NCI-H2081 treated with DMSO at 0.1 percent for 48 hours (cell line): ENCODE measurements at regions not wholly inside any gene's neighbourhood (a gene's known extent, or its start where the extent isn't known, plus 50 kb on each side); places are given as distances from the start of the nearest gene placed in this dataset.
A peak's percentile ranks its signal among the peaks of the same experiment; 100 is the strongest.
"Not testable (repeated sequence)": the region's sequence is repeated elsewhere in the genome, so short reads cannot be mapped to it uniquely, and the experiment has no call there.

ENCODE experiments used
- DNase-seq: peaks from one replicate; lab custom pipeline; 2025; lab: John Stamatoyannopoulos, UW

DNA sequence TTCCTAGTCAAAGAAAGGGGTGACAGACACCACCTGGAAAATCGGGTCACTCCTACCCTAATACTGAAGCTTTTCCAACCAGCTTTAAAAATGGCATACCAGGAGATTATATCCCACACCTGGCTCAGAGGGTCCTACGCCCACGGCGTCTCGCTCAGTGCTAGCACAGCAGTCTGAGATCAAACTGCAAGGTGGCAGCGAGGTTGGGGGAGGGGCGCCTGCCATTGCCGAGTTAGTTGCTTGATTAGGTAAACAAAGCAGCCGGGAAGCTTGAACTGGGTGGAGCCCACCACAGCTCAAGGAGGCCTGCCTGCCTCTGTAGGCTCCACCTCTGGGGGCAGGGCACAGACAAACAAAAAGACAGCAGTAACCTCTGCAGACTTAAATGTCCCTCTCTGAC, 127.1 kb downstream of the NXPE2 start:
- not testable (repeated sequence) for DNase-seq

DNA sequence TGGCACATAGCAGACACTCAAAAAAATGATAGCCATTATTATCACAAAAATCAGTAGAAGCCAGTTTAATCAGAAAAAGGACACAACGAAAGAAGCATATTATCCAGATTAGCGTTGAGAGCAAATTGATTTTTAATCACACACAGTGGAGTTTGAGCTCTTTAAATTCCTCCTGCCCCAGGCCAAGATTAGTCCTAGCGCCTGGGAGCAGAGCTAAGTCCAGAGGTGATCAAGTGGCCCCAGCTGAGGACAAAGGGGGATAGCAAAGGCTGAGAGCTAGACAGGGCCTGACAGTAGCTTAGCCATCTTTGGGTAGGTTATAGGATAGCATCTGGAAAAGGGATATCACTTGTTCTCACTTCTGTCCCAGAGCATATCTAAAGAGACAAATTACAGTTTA, 133.6 kb downstream of the NXPE2 start:
- no peak for DNase-seq

DNA sequence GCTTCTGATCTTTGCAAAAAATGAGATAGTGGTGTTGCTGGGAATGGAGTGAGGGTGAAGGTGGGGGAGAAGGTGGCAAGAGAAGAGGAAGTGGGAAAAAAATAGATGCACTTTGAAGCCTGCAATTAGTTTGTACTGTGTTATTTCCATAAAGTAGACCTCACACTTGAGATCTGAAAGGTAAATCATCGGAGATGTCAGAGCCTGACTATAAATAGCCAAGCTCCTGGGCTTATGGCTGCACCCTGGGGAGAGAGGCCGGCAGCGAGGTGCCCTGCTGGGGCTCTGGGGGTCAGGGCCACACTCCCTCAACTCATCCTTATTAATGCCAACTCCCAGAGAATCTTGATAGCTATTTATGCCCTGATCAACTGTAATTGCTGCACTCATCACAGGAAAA, 134.4 kb downstream of the NXPE2 start:
- no peak for DNase-seq

DNA sequence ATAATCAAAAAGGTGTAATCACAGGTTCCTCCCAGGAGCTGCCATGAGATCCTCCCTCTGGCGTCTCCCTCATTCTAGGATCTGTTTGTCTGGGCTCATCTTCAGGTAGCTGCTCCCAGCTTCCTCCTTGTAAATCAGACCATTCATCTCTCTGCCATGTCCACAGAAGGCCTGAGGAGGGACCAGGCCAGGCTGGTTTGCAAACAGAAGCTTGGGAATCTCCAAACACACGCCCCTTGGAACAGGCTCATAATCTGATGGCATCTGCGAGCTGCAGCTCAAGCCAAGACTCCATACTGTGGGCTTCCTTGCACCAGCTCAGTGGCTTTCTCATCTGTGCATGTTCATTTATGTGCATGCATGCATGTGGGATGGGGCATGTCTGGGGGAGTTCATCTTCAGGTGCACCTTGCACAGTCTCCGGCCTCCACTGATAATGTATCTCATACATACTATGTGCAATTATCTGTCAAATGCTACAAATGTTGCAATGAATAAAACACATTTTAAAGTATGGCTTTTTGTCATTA, 134.9 kb downstream of the NXPE2 start:
- no peak for DNase-seq

DNA sequence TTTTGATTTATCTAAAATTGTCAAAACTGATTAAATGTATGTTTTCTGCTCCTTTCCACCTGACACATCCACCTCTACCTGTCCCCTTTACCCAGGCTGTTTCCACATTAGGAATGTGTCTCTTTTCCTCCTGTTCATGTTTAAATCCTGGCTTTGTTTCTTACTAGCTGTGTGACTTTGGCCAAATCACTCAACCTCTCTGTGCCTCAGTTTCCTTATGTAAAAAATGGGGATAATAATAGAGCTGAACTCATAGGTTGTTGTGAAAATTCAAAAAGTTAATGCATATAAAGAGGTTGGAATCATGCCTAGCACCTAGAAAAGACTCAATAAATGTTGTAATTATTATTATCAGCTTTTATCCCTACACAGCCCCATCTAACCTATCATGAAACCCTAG, 136.8 kb downstream of the NXPE2 start:
- DNase-seq: no peak

DNA sequence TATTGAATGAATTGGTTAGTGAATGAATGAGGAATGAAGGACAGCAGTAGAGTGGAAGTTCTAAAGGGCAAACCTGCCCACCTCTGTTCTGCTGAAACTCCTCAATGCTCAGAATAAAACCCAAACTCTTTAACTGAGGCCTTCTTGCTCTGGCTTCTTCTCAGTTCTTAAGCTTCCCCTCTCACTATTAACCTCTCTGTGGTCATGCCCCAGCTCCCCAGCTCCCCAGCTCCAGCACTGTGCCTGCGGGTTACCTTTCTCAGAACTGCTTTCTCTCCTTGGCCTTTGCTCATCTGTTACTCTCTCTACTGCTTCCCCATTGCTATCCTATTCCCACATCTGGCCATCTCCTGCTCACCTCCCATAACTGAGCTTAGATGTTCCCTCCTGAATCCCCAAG, 137.4 kb downstream of the NXPE2 start:
- no peak for DNase-seq

DNA sequence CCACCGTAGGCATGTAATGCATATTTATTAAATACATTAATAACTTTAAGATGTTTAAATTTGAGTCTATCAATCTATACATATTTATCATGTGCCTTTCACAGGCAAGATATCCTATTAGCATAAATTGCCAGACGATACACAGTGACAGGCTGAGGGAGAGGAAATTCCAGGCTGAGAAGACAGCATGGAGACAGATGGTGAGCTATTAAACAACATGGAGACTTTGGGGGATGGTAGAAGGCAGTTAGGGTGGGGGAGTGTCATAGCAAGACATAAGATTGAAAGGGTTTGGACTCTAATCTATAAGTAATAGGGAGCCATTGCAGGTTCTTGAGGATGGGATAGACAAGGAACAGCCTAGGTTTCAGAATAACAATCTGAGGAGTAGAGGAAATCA, 138.5 kb downstream of the NXPE2 start:
- no peak for DNase-seq

DNA sequence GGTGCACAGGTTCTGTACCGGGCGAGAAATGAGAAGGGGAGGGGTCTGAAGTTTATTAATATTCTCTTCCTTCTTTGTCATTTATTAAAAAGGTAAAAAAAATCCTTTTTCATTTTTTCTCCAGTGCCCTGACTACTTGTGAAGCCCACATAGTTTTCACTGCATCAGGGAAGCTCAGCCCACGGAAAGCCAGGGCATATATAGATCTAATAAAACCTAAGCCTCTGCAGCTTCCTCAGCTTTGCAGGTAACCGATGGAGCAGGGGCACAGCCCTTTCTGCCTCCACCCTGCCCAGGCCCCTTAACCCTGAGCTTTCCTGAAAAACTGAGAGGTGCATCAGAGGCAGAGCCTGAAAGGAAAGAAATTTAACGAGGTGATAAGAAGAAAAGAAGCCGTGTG, 140.1 kb downstream of the NXPE2 start:
- DNase-seq: no peak

DNA sequence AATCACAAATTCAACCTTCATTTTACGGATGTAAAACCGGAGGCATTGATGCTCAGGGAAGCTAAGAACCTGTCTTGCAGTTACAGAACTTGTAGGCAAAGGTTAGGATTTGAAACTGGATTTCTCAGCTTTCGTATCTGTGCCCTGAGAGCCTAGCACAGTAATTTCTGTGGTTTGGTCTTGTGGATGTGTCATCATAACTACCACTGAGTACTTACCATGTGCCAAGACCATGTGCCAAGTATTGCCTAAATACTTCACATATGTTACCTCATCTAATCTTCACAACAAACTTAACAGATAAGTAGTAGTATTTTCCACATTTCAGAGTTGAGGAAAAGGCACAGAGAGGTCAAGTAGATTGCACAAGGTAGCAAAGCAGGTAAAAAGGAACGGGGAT, 140.7 kb downstream of the NXPE2 start:
- no peak for DNase-seq

DNA sequence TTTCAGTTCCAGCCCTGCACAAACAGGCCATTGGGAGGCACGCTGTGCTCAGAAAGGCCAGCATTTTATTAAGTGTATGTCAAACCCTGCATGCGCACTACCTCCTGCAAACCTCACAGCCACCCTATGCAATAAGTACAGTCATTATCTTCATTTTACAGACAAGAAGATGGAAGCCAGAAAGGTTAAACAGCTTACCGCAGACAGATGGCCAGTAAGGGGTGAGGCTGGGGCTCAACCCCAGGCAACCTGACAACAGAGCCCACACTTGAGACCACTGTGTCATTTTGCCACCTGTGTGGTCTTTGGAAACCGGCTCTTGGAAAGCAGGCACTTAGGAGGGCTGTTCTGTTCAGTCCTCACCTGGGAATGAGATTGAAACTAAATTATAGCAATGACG, 142.3 kb downstream of the NXPE2 start:
- DNase-seq: no peak

DNA sequence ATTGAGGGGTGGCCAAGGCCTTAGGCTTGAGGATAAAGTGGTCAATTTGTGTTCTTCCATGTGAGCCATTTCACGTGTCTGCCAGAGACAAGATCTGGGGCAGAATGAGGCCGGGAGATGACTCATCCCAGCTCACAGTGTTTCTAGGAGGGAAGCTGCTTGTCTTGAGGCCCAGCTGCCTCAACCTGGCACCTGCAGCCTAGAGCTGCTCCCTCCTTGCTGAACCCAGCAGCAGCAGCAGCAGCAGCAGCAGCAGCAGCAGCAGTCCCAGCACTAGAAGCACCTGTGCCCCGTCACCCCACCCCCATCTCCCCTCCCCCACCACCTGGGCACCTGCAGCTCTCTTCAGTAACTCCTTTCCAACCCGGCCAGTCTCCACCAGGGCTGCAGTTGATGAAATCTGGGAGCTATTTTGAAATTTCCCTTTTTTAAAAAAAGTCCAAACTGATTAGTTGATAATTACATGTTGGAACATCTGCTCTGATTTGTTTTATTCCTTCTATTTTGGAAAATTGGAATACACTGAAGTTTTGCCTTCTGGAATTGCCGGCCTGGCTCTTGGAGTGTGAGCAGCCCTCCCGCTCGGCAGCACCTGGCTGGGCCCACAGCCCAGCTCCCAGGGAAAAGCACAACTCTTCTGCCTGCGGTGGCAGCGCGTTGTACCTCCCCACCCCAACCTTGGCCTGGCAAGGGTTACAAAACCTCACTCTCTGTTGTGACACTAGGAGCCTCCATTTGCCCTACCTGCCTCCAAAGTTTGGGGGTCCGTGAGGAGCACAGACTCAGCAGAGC, 143.5 kb downstream of the NXPE2 start:
- no peak for DNase-seq

DNA sequence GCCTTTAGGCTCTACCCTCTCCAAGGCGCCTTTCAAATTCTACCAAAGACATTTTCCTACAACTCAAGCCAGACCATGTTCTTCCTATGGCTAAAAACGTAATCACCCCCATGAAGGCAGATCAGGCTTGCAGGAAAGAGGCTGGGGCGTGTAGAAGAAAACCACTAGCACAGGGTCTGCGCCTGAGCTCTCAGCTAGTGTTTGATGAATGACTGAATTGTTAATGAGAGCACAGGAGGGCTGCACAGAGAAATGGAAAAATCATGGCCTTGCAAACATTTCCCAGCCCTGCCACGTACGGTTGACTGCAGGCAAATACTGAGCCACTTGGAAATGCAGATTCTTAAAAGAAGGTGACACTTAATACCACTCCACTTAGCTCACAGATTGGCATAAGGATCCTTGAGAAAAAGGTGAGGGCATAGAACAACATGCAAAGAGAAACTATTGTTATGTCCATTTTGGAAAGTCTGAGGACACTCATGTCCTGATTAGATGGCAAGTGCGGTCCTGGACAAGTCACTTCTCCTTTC, 148.6 kb downstream of the NXPE2 start:
- DNase-seq: no peak

DNA sequence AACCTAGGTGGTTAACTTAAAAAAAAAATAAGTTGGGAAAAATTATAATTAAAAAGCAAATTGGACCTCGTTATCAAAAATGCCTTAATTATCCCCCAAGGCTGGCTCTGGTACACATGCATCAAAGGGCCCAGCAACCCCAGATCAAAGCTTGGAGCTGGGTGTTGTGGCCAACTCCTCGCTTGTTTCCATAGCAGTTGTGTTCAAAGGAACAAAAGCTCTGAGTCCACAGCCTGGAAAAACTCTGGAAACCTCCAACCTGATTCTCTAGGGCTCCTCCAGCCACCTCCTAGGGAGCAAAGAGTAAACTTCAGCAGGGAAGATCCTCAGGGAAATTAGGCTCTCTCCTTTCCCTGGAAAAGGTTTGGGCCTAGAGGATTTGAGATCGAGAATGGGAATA, 149.4 kb downstream of the NXPE2 start:
- DNase-seq: no peak

DNA sequence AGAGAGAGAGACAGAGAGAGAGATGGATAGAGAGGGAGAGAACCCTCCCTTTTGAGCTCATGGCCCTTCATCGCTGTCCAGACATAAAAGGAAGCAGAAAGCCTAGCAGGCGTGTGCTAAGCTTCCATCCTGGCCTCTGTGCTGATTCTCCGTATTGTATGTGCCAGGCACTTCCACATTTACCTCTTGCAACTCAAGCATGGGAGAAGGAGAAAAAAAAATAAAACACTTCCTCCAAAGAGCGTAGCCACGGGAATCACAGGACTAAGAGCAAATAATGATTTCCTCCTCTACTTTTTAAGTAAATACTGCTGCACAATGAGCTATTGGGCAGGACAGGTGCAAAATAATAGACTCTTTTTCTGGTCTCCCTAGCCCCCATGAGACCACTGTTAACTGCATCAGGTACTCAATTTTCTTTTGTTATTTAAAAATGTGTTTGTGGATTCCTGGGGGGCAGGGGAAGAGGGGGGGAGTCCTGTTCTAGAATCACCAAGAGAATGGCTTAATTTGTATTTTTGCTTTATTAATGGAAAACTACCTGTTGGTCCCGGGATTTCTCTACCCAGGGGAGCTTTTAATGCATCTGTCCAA, 154.3 kb downstream of the NXPE2 start:
- peak; percentile 46 for DNase-seq

DNA sequence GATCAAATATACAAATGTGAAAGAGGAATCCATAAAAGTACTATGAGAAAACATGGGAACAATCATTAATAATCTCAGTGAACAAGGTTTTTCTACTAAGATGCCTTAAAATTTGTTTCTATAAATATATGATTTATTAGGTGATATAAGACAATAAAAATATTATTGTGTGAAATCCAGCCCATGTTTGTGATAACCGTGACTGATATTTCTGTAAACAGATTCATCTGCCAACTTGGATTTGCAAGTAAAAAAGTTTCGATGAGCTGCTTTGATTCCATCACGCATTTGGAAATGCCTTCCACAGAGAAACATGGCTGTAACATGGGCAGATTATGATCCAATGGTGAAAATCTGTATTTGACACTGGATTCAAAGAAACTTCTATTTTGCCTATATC, 157.8 kb downstream of the NXPE2 start:
- no peak for DNase-seq

DNA sequence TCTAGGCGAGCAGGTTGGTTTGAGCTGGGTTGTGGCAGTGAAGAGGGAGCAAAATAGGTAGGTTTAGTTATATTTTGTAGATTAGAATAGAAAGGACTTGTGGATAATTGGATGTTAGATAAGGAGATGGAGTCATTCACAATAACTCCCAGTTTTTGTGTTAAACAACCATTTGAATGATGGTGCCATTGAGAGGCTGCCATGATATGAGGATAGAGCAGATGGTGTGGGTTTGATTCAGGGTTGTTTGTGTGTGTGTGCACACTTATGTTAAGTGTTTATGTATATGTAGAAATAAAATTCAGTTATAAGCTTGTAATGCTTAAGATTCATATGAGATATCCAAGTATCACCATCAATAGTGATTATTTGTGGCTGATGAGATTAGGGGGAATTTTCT, 166.6 kb downstream of the NXPE2 start:
- no peak for DNase-seq

DNA sequence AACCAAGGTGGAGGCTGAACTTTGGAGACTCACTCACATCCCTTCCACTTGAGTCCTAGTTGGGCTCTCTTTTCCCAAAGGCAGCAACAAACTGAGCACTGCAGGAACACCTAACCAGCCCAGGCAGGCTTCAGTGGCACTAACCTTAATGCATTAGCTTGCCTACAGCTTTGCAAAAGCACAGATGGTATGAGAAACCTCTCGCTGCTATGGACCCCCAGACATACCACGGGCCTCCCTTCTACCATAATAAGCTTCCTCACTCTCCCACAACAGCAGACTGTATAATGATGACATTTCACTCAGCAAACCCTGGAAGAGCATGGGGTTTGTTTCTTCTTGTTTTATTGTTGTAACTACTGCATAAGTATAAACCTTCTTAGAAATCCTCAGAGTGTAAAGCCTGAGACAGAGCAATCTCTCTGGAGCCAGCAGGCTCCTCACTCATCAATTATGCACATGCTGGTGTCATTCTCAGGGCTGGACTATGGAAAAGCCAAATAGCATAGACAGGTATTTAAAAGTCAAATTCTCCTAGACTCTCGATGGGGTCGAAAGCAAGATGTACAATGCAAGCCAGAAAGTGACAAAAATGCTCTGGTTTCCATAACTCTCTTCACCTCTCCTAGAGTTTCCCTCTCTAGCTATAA, 167.6 kb downstream of the NXPE2 start:
- DNase-seq: no peak

DNA sequence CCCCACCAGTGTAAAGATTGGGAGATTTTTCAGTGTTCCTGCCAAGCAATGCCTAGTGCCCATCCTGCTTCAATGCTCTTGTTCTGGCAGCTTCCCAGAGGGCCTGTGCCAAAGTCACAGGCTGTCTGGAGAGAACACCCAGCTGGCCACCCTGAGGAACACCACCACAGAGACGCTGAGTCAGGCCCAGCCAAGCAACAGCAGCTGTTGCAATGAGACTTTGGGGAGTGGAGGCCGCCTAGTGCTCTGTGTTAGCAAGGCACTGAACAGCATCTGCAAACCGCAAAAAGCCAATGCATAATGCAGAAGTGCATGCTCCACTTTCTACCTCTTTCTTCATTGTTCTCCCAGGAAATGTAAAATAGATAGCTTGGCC, 168.1 kb downstream of the NXPE2 start:
- no peak for DNase-seq

DNA sequence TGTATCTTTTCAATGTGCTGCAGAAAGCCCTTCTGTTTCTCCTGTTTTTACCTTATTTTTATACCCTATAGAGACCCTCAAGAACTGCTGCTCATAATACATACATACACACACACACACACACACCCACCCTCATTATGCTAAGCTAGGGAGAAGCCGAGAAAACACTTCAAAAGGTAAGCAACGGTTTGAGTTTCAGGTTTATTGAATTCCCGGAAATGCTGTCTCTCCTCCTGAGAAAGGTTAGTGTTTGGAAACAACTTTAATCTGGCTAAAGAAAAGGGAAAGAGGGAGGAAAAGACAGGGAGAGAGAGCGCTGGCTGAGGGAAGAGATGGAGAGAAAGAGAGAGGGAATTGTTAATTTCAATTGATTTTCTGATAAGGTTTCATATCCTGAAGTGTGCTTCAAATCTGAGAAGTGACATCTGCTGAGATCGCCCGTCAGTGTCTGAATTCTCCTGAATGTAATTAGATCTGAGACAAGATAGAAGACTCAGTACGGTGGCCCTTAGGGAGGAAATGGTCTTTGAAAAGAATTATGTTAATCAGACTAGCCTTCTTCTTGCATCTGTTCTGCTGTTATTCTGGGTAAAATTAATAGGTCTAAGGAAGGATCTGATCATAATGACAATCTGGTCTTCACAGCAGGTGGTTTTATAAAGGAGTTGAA, 169.1 kb downstream of the NXPE2 start:
- no peak for DNase-seq

DNA sequence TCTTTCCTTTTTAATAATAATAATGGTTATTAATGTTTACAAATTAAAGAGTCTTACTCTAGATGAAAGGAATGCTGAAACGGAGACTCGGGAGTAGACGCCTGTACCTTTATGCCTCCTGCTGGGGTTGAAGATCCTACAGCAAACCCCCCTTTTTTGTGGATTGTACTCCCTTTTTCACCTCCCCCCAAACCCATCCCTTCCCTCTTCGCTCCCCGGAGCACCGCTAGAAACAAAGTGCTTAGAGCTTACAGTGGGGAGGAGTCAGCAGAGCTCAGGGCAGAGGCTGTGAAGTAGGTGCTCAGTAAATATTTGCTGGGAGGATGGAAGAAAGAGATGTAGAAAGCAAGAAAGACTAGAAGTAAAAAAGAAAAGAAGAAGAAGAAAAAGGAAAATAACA, 169.7 kb downstream of the NXPE2 start:
- no peak for DNase-seq

DNA sequence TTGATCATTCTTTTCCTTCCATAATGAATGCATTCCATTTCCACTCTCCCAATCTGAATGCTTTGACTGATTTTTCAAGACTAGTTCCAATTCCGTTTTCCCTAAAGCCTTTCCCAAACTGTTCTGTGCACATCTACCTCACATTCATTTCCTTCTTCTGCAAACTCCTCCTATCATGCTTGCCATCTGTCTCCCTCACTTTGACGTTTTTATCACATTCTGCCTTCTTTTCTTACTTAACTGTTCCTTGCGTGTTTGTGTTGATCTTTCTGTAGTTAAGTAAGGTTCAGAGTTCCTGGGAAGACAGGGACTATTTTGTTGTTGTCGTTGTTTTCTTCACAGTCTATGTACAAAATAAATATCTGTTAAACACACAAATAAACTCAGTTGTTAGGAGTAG, 179.0 kb downstream of the NXPE2 start:
- no peak for DNase-seq

DNA sequence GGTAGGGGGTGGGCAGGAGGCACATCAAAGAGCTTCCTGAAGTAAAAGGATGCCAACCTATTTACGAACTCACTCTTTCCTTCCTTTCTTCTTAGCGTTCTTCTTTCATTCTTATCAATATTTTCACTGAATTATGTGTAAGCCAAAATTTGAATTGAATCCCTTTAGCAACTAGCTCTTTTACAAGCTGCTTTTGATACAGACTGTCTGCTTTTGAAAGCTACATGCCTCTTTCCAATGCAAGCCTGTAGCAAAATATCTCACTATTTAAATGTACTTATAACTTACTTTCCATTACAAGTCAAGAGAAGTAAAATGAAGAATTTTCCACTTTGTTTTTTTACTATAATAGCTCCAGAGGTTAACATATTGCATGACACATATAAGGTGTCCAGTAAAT, 186.6 kb downstream of the NXPE2 start:
- DNase-seq: no peak

DNA sequence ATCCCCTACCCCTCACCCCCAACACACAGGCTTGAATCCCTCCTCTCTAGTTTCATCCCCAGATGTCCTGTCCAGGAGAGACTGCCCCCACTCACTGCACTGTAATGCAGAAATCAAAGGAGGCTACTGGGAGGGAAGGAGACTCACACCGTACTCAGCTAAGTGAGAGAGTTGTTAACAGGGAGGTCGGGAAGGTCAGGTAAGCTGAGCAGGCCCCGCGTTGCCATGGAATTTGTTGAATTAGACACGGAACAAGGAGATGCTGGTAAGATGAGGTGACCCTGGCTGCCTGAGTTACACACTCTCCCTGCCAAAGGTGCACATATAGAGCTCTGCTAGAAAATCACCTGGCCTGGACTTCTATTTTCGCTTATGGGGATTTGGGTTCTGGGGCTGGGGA, 197.9 kb downstream of the NXPE2 start:
- no peak for DNase-seq
